ENCODE measurements at regions not wholly inside any gene's neighbourhood (a gene's known extent, or its start where the extent isn't known, plus 50 kb on each side); places are given as distances from the start of the nearest gene placed in this dataset.
"Not testable (repeated sequence)": the region's sequence is repeated elsewhere in the genome, so short reads cannot be mapped to it uniquely, and the experiment has no call there.

DNA sequence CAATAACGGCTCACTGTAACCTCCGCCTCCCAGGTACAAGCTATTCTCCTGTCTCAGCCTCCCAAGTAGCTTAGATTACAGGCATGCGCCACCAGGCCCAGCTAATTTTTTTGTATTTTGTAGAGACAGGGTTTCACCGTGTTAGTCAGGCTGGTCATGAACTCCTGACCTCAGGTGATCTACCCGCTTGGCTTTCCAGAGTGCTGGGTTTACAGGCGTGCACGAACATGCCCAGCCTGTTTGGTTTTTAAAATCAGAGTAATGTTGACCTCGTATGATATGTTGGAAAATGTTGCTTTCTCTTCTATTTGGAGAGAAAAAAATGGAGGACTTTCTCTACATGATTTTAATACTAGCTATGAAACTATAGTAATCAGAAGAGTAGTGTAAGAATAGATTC is 386.2 kb downstream of the PTH2R start:
- no peak for TF ChIP-seq POLR2A (IDR thresholded peaks at IDR 0.05)
- TF ChIP-seq, protein P1, sequence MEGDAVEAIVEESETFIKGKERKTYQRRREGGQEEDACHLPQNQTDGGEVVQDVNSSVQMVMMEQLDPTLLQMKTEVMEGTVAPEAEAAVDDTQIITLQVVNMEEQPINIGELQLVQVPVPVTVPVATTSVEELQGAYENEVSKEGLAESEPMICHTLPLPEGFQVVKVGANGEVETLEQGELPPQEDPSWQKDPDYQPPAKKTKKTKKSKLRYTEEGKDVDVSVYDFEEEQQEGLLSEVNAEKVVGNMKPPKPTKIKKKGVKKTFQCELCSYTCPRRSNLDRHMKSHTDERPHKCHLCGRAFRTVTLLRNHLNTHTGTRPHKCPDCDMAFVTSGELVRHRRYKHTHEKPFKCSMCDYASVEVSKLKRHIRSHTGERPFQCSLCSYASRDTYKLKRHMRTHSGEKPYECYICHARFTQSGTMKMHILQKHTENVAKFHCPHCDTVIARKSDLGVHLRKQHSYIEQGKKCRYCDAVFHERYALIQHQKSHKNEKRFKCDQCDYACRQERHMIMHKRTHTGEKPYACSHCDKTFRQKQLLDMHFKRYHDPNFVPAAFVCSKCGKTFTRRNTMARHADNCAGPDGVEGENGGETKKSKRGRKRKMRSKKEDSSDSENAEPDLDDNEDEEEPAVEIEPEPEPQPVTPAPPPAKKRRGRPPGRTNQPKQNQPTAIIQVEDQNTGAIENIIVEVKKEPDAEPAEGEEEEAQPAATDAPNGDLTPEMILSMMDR (IDR thresholded peaks at IDR 0.05): no peak
- DNase-seq: no peak
- no peaks in the 10 kb centered on the region for H3K9me3 ChIP-seq
- H3K36me3 ChIP-seq: no peaks in the 10 kb centered on the region
- H3K27me3 ChIP-seq: no peaks in the 10 kb centered on the region
- no peak overlapping the region for H3K27ac ChIP-seq
- no peak overlapping the region for H3K4me3 ChIP-seq
- no peaks in the 10 kb centered on the region for H3K4me1 ChIP-seq

GRCh38 chr2:208793434-208793833 is 386.8 kb downstream of the PTH2R start:
- no peak for DNase-seq
- Histone ChIP-seq H3K27ac (no peak overlapping the region), H3K27me3 (no peaks in the 10 kb centered on the region), H3K4me1 (no peaks in the 10 kb centered on the region), H3K4me3 (no peak overlapping the region), H3K36me3 (no peaks in the 10 kb centered on the region), H3K9me3 (no peaks in the 10 kb centered on the region)
- TF ChIP-seq POLR2A (IDR thresholded peaks at IDR 0.05): no peak
- TF ChIP-seq, protein P1 (IDR thresholded peaks at IDR 0.05): no peak

DNA sequence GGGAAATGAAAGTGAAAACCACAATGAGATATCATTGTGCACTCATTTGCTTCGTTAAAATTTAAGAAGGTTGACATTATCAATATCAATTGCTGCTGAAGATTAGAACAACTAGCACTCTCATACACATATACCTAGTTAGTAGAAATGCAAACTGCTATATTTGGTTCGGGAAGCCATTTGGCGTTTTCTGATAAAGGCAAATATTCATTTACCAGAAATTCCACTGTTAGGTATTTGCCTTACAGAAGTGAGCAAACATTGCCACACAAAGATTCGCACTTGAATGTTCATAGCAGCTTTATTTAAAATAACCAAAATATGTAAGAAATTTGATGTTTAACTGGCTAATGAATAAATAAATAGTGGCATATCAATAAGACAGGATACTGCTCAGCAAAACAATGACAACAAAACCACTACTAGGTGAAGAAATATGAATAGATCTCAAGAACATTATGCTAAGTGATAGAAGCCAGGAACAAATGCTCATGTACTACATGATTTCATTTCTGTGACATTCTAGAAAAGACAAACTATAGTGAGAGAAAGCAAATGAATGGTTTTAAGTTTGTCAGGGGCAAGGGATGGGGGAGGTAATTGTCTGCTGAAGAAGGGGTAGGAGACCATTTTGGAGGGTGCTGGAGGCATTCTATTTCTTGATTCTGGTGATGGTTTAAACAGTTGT is 387.8 kb downstream of the PTH2R start:
- Histone ChIP-seq H3K36me3 (no peaks in the 10 kb centered on the region), H3K27ac (no peak overlapping the region), H3K27me3 (no peaks in the 10 kb centered on the region), H3K4me1 (no peaks in the 10 kb centered on the region), H3K4me3 (no peak overlapping the region), H3K9me3 (no peaks in the 10 kb centered on the region)
- no peak for DNase-seq
- TF ChIP-seq, protein P1 (IDR thresholded peaks at IDR 0.05): no peak
- no peak for TF ChIP-seq POLR2A (IDR thresholded peaks at IDR 0.05)

DNA sequence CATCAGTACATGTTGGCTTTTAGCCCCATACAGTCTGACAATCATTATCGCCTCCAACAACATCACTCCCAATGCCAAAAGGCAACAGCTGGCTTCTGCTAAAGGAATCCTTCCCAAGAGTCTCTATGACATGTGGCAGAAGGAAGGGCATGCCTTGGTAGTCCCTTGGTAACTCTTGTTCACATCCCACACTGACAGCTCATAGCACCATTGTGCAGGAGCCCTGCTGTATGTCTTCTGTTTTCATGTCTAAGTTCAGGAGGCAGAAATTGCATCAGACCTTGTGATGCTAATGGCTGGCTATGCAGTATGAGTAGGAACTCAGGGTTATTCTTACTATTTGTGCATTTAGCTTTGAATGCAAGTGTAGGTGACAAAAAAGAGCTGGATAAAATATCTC is 392.1 kb downstream of the PTH2R start:
- Histone ChIP-seq H3K27ac (no peak overlapping the region), H3K4me1 (no peaks in the 10 kb centered on the region), H3K4me3 (no peak overlapping the region), H3K36me3 (no peaks in the 10 kb centered on the region), H3K27me3 (no peaks in the 10 kb centered on the region), H3K9me3 (no peaks in the 10 kb centered on the region)
- TF ChIP-seq, protein P1 (IDR thresholded peaks at IDR 0.05): no peak
- no peak for TF ChIP-seq POLR2A (IDR thresholded peaks at IDR 0.05)
- no peak for DNase-seq

- no peak for DNase-seq
- H3K9me3 ChIP-seq: no peaks in the 10 kb centered on the region
- no peak overlapping the region for H3K27ac ChIP-seq
- H3K4me1 ChIP-seq: no peaks in the 10 kb centered on the region
- TF ChIP-seq, protein P1 (IDR thresholded peaks at IDR 0.05): no peak
- no peak for TF ChIP-seq POLR2A (IDR thresholded peaks at IDR 0.05)
- H3K4me3 ChIP-seq: no peak overlapping the region
- H3K27me3 ChIP-seq: no peaks in the 10 kb centered on the region
- no peaks in the 10 kb centered on the region for H3K36me3 ChIP-seq
Measured at GRCh38 chr2:208799397-208799796, 392.8 kb downstream of the PTH2R start.

- H3K4me1 ChIP-seq, H3K27ac ChIP-seq, H3K27me3 ChIP-seq, H3K9me3 ChIP-seq, H3K4me3 ChIP-seq, H3K36me3 ChIP-seq, DNase-seq: not testable (repeated sequence)
Measured at GRCh38 chr2:208800887-208801286, 394.3 kb downstream of the PTH2R start.

Measured in Peyer's patch (tissue), 4 donors.